Activated CD4-positive, alpha-beta T cell treated with anti-CD3 and anti-CD28 coated beads for 24 hours (primary cell): ENCODE measurements at regions not wholly inside any gene's neighbourhood (a gene's known extent, or its start where the extent isn't known, plus 50 kb on each side); places are given as distances from the start of the nearest gene placed in this dataset.

ENCODE experiments used
- DNase-seq, 2 donors: peaks; one replicate each; pipeline ENCODE4 v3.0.0-alpha.2; 2020; ENCODE audit warnings: low read depth in 2 of 2

GRCh38 chr7:4612939-4613841, 68.9 kb upstream of the FOXK1 start:
- no peak for DNase-seq

GRCh38 chr7:4613846-4614548, 68.1 kb upstream of the FOXK1 start:
- no peak for DNase-seq

DNA sequence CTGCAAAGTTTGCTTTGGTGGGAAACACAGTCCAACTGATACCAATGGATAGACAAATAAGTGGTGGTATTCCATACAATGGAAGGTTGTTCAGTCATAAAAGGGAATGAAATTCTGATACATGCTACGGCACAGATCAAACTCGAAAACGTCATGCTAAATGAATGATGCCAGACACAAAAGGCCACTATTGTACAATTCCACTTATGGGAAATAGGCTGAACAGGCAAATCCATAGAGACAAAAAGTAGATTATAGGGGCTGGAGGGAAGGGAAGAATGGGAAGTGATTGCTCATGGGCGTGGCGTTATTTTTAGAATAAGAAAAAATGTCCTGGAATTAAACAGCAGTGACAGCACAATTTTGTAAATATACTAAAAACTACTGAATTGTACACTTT, 66.0 kb upstream of the FOXK1 start:
- no peak for DNase-seq

GRCh38 chr7:4621396-4621795, 60.7 kb upstream of the FOXK1 start:
- DNase-seq, result no peak

GRCh38 chr7:4626318-4626845, 55.7 kb upstream of the FOXK1 start:
- no peak for DNase-seq

DNA sequence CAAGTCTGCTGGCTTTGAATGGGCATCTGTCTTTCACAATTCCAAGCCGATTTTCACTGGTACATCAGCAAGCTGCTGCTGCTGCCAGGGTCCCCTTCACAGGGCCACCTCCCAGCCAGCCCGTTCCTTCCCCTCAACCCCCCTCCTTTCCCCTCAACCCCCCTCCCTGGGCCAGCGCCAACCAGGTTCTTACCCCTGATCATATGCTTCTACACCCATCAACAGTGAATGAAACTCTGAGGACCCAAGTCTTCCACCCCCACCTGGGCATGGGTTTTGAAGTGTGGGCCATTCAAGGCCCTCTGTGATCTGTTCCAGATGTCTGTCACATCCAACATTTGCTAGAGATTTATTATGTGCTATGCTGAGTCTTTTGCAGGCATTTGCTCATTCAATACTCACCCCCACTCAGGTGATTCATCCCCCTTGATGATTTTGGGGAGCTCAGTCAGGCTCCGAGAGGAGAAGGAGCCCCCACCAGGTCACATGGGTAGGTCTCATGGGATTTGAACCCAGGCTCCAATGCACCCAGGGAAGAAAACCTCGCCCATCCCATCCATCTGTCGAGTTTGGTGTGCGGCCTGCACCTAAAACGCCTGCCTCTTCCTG, 52.7 kb upstream of the FOXK1 start:
- DNase-seq, result no peak

GRCh38 chr7:4631380-4632179, 50.5 kb upstream of the FOXK1 start:
- DNase-seq, result no peak
